Gastrocnemius medialis (tissue), 4 donors: ENCODE measurements at regions not wholly inside any gene's neighbourhood (a gene's known extent, or its start where the extent isn't known, plus 50 kb on each side); places are given as distances from the start of the nearest gene placed in this dataset.

Experiments
- POLR2A ChIP-seq, 2 donors: fragments of 450-650 bp; IDR thresholded peaks; one replicate each; pipeline ENCODE4 v1.6.1; 2017; ENCODE audit warnings: antibody characterized with exemption in 2 of 2, mild to moderate bottlenecking in 2 of 2, moderate library complexity in 2 of 2
- TF ChIP-seq, protein P1 (sequence below), 5 experiments: fragments of 450-650 bp in 3 of 5; fragments of 200-600 bp in 2 of 5; sonication (generic) in 2 of 5; IDR thresholded peaks in 4 of 5; conservative IDR thresholded peaks in 1 of 5; 1 replicate in 4 of 5; 2 replicates in 1 of 5; pipeline ENCODE4 v1.5.1; 2016 to 2019; ENCODE audit warnings: antibody characterized with exemption in 5 of 5, mild to moderate bottlenecking in 3 of 5, moderate library complexity in 3 of 5

DNA sequence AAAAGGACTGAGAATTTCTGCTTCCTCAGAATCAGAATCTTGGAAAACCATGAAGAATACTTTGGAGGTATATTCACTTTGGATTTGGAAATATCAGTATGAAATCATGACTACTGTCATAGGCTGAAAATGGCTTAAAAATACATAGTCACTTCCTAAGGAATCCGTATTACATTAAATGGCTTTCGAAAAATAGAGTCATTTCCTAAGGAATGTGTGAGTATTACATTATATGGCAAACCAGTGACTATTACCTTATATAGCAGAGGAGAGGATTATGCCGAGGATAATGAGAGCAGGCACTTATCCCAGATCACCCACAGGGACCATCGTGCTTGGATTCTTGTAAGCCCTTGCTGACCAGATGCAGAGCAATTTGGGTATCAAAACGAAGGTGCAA is 1471.8 kb downstream of the EFNB2 start:
- TF ChIP-seq, protein P1, sequence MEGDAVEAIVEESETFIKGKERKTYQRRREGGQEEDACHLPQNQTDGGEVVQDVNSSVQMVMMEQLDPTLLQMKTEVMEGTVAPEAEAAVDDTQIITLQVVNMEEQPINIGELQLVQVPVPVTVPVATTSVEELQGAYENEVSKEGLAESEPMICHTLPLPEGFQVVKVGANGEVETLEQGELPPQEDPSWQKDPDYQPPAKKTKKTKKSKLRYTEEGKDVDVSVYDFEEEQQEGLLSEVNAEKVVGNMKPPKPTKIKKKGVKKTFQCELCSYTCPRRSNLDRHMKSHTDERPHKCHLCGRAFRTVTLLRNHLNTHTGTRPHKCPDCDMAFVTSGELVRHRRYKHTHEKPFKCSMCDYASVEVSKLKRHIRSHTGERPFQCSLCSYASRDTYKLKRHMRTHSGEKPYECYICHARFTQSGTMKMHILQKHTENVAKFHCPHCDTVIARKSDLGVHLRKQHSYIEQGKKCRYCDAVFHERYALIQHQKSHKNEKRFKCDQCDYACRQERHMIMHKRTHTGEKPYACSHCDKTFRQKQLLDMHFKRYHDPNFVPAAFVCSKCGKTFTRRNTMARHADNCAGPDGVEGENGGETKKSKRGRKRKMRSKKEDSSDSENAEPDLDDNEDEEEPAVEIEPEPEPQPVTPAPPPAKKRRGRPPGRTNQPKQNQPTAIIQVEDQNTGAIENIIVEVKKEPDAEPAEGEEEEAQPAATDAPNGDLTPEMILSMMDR (IDR thresholded peaks at IDR 0.05 in 4 of 5, conservative IDR thresholded peaks at IDR 0.05 in 1 of 5): no peak
- no peak for TF ChIP-seq POLR2A (IDR thresholded peaks at IDR 0.05)
